GM21786 (cell line): ENCODE measurements at regions not wholly inside any gene's neighbourhood (a gene's known extent, or its start where the extent isn't known, plus 50 kb on each side); places are given as distances from the start of the nearest gene placed in this dataset.
"Not testable (repeated sequence)": the region's sequence is repeated elsewhere in the genome, so short reads cannot be mapped to it uniquely, and the experiment has no call there.

Experiments
- ATAC-seq: cut with Tn5 transposase; IDR thresholded peaks from one replicate; pipeline ENCODE4 v1.9.1; 2021; ENCODE audit not compliant: unreplicated experiment

- no peak for ATAC-seq
These were observed 326.6 kb upstream of the CITED2 start for GRCh38 chr6:139701003-139701402.

GRCh38 chr6:139699911-139700310 is 325.5 kb upstream of the CITED2 start:
- ATAC-seq = no peak

GRCh38 chr6:139699335-139699734 is 324.9 kb upstream of the CITED2 start:
- no peak for ATAC-seq

GRCh38 chr6:139698526-139699176 is 324.2 kb upstream of the CITED2 start:
- no peak for ATAC-seq

GRCh38 chr6:139697856-139698255 is 323.4 kb upstream of the CITED2 start:
- not testable (repeated sequence) for ATAC-seq

- not testable (repeated sequence) for ATAC-seq
These were observed 322.5 kb upstream of the CITED2 start for GRCh38 chr6:139696991-139697390.

GRCh38 chr6:139695361-139695760 is 320.9 kb upstream of the CITED2 start:
- no peak for ATAC-seq

GRCh38 chr6:139693735-139694134 is 319.3 kb upstream of the CITED2 start:
- no peak for ATAC-seq

GRCh38 chr6:139690007-139690406 is 315.6 kb upstream of the CITED2 start:
- ATAC-seq = no peak

- ATAC-seq = no peak
These were observed 312.6 kb upstream of the CITED2 start for GRCh38 chr6:139687055-139687454.

GRCh38 chr6:139686308-139686707 is 311.9 kb upstream of the CITED2 start:
- no peak for ATAC-seq

GRCh38 chr6:139685009-139685408 is 310.6 kb upstream of the CITED2 start:
- no peak for ATAC-seq

GRCh38 chr6:139680819-139681218 is 306.4 kb upstream of the CITED2 start:
- ATAC-seq = no peak

GRCh38 chr6:139679516-139680179 is 305.2 kb upstream of the CITED2 start:
- ATAC-seq = no peak

- no peak for ATAC-seq
These were observed 302.3 kb upstream of the CITED2 start for GRCh38 chr6:139676718-139677117.

GRCh38 chr6:139666284-139666683 is 291.8 kb upstream of the CITED2 start:
- no peak for ATAC-seq

GRCh38 chr6:139663996-139664395 is 289.5 kb upstream of the CITED2 start:
- ATAC-seq = no peak

- no peak for ATAC-seq
These were observed 285.3 kb upstream of the CITED2 start for GRCh38 chr6:139659711-139660110.

- ATAC-seq = no peak
These were observed 284.7 kb upstream of the CITED2 start for GRCh38 chr6:139659196-139659595.

GRCh38 chr6:139657119-139657518 is 282.7 kb upstream of the CITED2 start:
- ATAC-seq = no peak

- ATAC-seq = no peak
These were observed 281.6 kb upstream of the CITED2 start for GRCh38 chr6:139655783-139656705.
